ENCODE measurements at regions not wholly inside any gene's neighbourhood (a gene's known extent, or its start where the extent isn't known, plus 50 kb on each side); places are given as distances from the start of the nearest gene placed in this dataset.

GRCh38 chr6:1113916-1114540 is 197.9 kb upstream of the FOXQ1 start:
- DNase-seq: no peak

- no peak for DNase-seq
These were observed 200.5 kb upstream of the FOXQ1 start for GRCh38 chr6:1111361-1111760.

- DNase-seq: no peak
These were observed 201.0 kb upstream of the FOXQ1 start for GRCh38 chr6:1110941-1111349.

GRCh38 chr6:1110164-1110563 is 201.7 kb upstream of the FOXQ1 start:
- DNase-seq: no peak

GRCh38 chr6:1109134-1109533 is 202.8 kb upstream of the FOXQ1 start:
- no peak for DNase-seq

- DNase-seq: no peak
These were observed 203.7 kb upstream of the FOXQ1 start for GRCh38 chr6:1108198-1108597.

- no peak for DNase-seq
These were observed 204.3 kb upstream of the FOXQ1 start for GRCh38 chr6:1107578-1107977.

- no peak for DNase-seq
These were observed 206.0 kb upstream of the FOXQ1 start for GRCh38 chr6:1105833-1106400.

GRCh38 chr6:1104988-1105670 is 206.8 kb upstream of the FOXQ1 start:
- DNase-seq: no peak

GRCh38 chr6:1103945-1104623 is 207.8 kb upstream of the FOXQ1 start:
- no peak for DNase-seq

- DNase-seq: no peak
These were observed 208.9 kb upstream of the FOXQ1 start for GRCh38 chr6:1103021-1103420.

GRCh38 chr6:1100269-1100668 is 211.6 kb upstream of the FOXQ1 start:
- no peak for DNase-seq

- no peak for DNase-seq
These were observed 212.6 kb upstream of the FOXQ1 start for GRCh38 chr6:1099264-1099663.

GRCh38 chr6:1096967-1097765 is 214.7 kb upstream of the FOXQ1 start:
- DNase-seq: no peak

- DNase-seq: no peak
These were observed 217.6 kb upstream of the FOXQ1 start for GRCh38 chr6:1094306-1094705.

GRCh38 chr6:1091900-1092299 is 220.0 kb upstream of the FOXQ1 start:
- no peak for DNase-seq

- no peak for DNase-seq
These were observed 222.0 kb upstream of the FOXQ1 start for GRCh38 chr6:1089859-1090258.

GRCh38 chr6:1088492-1089001 is 223.4 kb upstream of the FOXQ1 start:
- no peak for DNase-seq

- DNase-seq: no peak
These were observed 224.6 kb upstream of the FOXQ1 start for GRCh38 chr6:1087154-1087843.

GRCh38 chr6:1086446-1087153 is 225.3 kb upstream of the FOXQ1 start:
- DNase-seq: no peak

- DNase-seq: no peak
These were observed 229.5 kb upstream of the FOXQ1 start for GRCh38 chr6:1082285-1082935.

Measured in retina (tissue), 1 donor.